Brain microvascular endothelial cell (primary cell): ENCODE measurements at regions not wholly inside any gene's neighbourhood (a gene's known extent, or its start where the extent isn't known, plus 50 kb on each side); places are given as distances from the start of the nearest gene placed in this dataset.

Experiments
- DNase-seq: peaks from one replicate; pipeline ENCODE4 v3.0.0-alpha.2; 2020
- H3K27ac ChIP-seq: fragments of 250-450 bp; sonication (Bioruptor Pico); 2 replicates; pipeline ENCODE4 v1.5.1; 2020; ENCODE audit warnings: mild to moderate bottlenecking, moderate library complexity
- H3K27me3 ChIP-seq: fragments of 250-450 bp; sonication (Bioruptor Pico); replicated peaks from 2 replicates; pipeline ENCODE4 v1.5.1; 2020; ENCODE audit warnings: mild to moderate bottlenecking
- H3K36me3 ChIP-seq: fragments of 250-450 bp; sonication (Bioruptor Pico); replicated peaks from 2 replicates; pipeline ENCODE4 v1.5.1; 2020; ENCODE audit warnings: mild to moderate bottlenecking
- H3K4me3 ChIP-seq: 2 replicates; pipeline ENCODE4 v1.5.1; 2011; ENCODE audit warnings: low read depth, mild to moderate bottlenecking, control low read depth, low read length, moderate library complexity
- in situ Hi-C: cut with HindIII; loops from 2 replicates; pipeline ENCODE4 v1.10.0; 2017; ENCODE audit warnings: low sequenced_read_pairs, low pct_ligation_motif_present
- TF ChIP-seq, protein P1 (sequence below): IDR thresholded peaks from 2 replicates; pipeline ENCODE4 v1.5.1; 2011; ENCODE audit warnings: low read depth, mild to moderate bottlenecking, moderate library complexity, low read length, control low read depth, inconsistent platforms; ENCODE audit errors: missing control alignments

- in situ Hi-C loops, result no loop called here
- no peak overlapping the region for H3K4me3 ChIP-seq
- no peak for DNase-seq
- no peak overlapping the region for H3K27ac ChIP-seq
- no peaks in the 10 kb centered on the region for H3K27me3 ChIP-seq
- H3K36me3 ChIP-seq, result no peaks in the 10 kb centered on the region
- TF ChIP-seq, protein P1, sequence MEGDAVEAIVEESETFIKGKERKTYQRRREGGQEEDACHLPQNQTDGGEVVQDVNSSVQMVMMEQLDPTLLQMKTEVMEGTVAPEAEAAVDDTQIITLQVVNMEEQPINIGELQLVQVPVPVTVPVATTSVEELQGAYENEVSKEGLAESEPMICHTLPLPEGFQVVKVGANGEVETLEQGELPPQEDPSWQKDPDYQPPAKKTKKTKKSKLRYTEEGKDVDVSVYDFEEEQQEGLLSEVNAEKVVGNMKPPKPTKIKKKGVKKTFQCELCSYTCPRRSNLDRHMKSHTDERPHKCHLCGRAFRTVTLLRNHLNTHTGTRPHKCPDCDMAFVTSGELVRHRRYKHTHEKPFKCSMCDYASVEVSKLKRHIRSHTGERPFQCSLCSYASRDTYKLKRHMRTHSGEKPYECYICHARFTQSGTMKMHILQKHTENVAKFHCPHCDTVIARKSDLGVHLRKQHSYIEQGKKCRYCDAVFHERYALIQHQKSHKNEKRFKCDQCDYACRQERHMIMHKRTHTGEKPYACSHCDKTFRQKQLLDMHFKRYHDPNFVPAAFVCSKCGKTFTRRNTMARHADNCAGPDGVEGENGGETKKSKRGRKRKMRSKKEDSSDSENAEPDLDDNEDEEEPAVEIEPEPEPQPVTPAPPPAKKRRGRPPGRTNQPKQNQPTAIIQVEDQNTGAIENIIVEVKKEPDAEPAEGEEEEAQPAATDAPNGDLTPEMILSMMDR, result no peak
Observed at GRCh38 chr4:158995040-158995439, 107.8 kb upstream of the RAPGEF2 start.

DNA sequence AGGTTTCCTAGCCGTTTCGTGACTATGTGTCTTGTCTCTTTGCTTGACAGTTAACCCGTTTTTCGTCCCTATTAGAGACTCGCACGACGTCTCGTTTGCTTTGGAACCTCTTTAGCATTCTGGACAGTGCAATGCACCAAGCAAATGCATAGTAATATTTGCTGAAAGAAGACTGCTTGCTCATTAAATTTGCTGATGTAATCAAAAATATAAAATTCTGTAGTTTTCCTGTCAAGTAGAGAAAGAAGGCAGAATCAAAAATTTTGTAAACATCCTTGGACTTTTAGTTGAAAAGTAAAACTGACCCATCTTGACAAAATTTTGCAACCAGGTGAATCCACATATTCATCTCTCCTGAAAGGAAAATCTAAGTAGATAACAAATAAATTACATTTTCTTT lies 106.9 kb upstream of the RAPGEF2 start:
- Histone ChIP-seq H3K4me3 (no peak overlapping the region), H3K27ac (no peak overlapping the region), H3K36me3 (no peaks in the 10 kb centered on the region), H3K27me3 (no peaks in the 10 kb centered on the region)
- TF ChIP-seq, protein P1, result no peak
- no peak for DNase-seq
- in situ Hi-C loops, result no loop called here

DNA sequence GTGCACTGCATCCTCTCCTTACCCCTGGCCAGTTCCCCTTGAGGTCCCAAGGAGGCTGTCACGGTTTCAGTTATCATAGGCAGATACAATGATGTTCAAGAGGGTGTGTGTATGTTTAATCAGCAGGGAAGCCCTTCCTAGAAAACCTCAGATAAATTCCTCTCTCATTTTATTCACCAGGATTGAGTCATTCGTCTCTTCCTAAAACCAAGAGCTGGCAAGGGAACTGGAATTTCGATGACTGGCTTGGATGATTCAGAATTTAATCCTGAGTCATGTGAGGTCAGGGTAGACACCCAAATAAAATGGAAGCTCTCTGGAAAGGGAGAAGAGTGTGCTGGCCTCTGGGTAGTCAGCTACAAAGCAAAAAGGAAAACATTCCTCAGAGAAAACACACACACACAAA lies 106.2 kb upstream of the RAPGEF2 start:
- Histone ChIP-seq H3K27me3 (no peaks in the 10 kb centered on the region), H3K27ac (peak overlapping the region; percentile 57), H3K4me3 (no peak overlapping the region), H3K36me3 (no peaks in the 10 kb centered on the region)
- peak; percentile 94 for DNase-seq
- in situ Hi-C loops, result no loop called here
- TF ChIP-seq, protein P1, result no peak

GRCh38 chr4:158997660-158998349 lies 105.1 kb upstream of the RAPGEF2 start:
- Histone ChIP-seq H3K4me3 (no peak overlapping the region), H3K36me3 (no peaks in the 10 kb centered on the region), H3K27ac (no peak overlapping the region), H3K27me3 (no peaks in the 10 kb centered on the region)
- DNase-seq, result no peak
- TF ChIP-seq, protein P1, result no peak
- in situ Hi-C loops, result no loop called here

DNA sequence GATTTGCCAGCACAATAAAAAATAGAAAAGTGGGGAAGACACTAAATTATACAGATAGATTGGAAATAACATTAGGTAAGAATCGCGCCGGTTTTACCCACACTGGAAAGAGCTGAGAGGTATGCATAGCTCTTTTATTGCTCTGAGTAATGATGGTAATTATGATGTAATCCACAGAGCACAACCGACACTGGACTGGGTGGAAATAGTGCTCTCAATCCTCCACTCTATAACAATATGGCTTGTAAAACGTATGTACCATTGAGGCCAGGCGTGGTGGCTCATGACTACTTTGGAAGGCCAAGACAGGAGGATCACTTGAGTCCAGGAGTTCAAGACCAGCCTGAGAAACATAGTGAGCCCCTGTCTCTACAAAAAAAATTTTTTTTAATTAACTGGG lies 104.3 kb upstream of the RAPGEF2 start:
- Histone ChIP-seq H3K4me3 (no peak overlapping the region), H3K27me3 (no peaks in the 10 kb centered on the region), H3K36me3 (no peaks in the 10 kb centered on the region), H3K27ac (no peak overlapping the region)
- no peak for DNase-seq
- TF ChIP-seq, protein P1, result no peak
- in situ Hi-C loops, result no loop called here

DNA sequence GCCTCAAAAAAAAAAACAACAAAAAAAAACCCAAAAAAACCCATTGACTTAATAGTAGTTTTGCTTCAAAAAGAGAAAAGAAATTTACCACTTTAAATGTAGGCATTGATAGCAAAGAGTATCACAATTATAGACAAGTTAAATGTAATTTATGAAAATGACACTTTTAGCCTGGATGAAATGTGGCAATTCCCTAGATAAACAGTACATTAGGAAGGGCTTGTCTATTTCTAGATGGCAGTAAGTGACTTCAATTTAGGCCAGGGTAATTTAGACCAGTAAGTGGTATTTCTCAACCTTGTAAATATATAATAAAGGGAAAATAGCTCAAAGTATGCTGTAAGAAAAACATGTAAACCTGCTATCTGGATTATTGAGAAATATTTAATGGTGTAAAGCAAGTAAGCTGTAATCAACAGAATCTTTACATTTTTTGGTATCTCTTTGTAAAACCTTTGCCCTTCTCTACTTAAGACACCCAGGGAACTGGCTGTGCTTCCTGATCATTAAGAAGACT lies 103.7 kb upstream of the RAPGEF2 start:
- in situ Hi-C loops, result no loop called here
- DNase-seq, result no peak
- TF ChIP-seq, protein P1, result no peak
- Histone ChIP-seq H3K36me3 (no peaks in the 10 kb centered on the region), H3K27me3 (no peaks in the 10 kb centered on the region), H3K4me3 (no peak overlapping the region), H3K27ac (no peak overlapping the region)
